ENCODE measurements at regions not wholly inside any gene's neighbourhood (a gene's known extent, or its start where the extent isn't known, plus 50 kb on each side); places are given as distances from the start of the nearest gene placed in this dataset.

- no peak overlapping the region for H3K4me3 Mint-ChIP-seq
- H3K27ac Mint-ChIP-seq: no peak overlapping the region
These were observed 95.9 kb upstream of the MTNR1B start for GRCh38 chr11:92873551-92873950.

DNA sequence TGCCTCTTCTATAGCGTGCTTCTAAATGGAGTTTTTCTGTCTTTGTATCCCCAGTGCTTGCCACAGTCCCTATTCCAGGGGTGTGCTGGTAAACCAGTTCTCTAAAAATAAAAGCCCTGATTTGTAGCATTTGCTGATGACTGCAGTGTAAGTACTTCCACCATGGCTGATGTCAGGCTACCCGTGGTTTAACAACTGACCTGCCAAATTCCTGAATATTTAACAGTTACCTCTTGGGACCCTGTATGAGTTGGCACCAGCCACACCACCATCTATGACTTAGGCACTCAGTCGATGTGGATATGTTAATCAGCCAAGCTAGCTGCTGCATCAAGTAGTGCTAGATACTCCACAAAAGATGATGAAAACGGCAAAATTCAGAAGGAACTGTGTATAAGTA lies 94.0 kb upstream of the MTNR1B start:
- DNase-seq: no peak
- no peaks in the 10 kb centered on the region for H3K36me3 Mint-ChIP-seq (ENCODE audit: low read depth)

More at GRCh38 chr11:92873551-92873950, 95.9 kb upstream of the MTNR1B start:
- DNase-seq: no peak
- Mint-ChIP-seq H3K4me1 (ENCODE audit: low read depth) (no peaks in the 10 kb centered on the region), H3K36me3 (ENCODE audit: low read depth) (no peaks in the 10 kb centered on the region), H3K27me3 (no peaks in the 10 kb centered on the region), H3K9me3 (no peaks in the 10 kb centered on the region)

DNA sequence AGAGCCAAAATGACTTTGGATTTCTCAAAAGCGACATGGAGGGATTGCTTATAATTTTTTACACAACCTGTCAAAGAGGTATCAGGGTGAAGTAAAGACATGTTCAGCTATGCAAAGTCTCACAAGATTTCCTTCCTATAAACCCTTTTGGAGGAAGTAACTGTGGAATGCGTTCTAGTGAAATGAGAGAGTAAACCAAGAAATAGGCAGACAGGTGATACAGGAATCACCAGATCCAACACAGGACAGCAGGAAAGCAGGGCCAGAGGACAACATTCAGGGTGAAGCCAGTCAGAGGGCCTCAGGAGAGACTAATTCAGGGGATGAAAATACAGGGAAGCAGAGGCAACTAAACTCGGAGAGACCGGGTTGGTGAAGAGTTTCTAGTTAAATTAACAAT lies 90.4 kb upstream of the MTNR1B start:
- H3K36me3 Mint-ChIP-seq (ENCODE audit: low read depth): no peaks in the 10 kb centered on the region
- H3K4me1 Mint-ChIP-seq (ENCODE audit: low read depth): no peaks in the 10 kb centered on the region
- no peak overlapping the region for H3K4me3 Mint-ChIP-seq
- DNase-seq: no peak
- no peaks in the 10 kb centered on the region for H3K9me3 Mint-ChIP-seq
- H3K27ac Mint-ChIP-seq: no peak overlapping the region
- no peaks in the 10 kb centered on the region for H3K27me3 Mint-ChIP-seq

More for the DNA sequence above, 94.0 kb upstream of the MTNR1B start:
- H3K4me1 Mint-ChIP-seq (ENCODE audit: low read depth): no peaks in the 10 kb centered on the region
- no peak overlapping the region for H3K4me3 Mint-ChIP-seq
- H3K9me3 Mint-ChIP-seq: no peaks in the 10 kb centered on the region
- H3K27me3 Mint-ChIP-seq: no peaks in the 10 kb centered on the region
- H3K27ac Mint-ChIP-seq: no peak overlapping the region

DNA sequence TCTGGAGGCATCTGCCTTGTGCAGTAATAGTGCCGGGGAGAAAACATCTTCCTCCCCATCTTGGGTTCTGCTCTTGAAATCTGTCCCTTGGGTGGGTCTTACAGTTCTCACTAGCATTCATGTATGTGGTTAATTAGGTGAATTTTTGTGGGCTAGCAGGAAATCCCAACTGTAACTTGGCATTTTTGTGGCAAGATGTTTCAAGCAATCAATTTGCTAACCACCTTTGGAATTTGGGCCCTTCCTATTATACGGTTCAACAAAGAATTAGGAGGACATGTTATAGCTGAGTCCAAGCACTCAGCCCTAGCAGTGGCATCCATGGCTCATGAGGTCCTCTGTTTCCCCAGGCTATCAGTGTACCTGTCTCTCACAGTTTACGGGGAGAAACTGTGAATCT lies 89.1 kb upstream of the MTNR1B start:
- H3K9me3 Mint-ChIP-seq: no peaks in the 10 kb centered on the region
- no peak overlapping the region for H3K4me3 Mint-ChIP-seq
- no peak for DNase-seq
- no peaks in the 10 kb centered on the region for H3K27me3 Mint-ChIP-seq
- no peaks in the 10 kb centered on the region for H3K4me1 Mint-ChIP-seq (ENCODE audit: low read depth)
- H3K27ac Mint-ChIP-seq: no peak overlapping the region
- H3K36me3 Mint-ChIP-seq (ENCODE audit: low read depth): no peaks in the 10 kb centered on the region

GRCh38 chr11:92881940-92882450 lies 87.5 kb upstream of the MTNR1B start:
- no peak for DNase-seq
- H3K4me3 Mint-ChIP-seq: no peak overlapping the region
- H3K36me3 Mint-ChIP-seq (ENCODE audit: low read depth): no peaks in the 10 kb centered on the region
- H3K4me1 Mint-ChIP-seq (ENCODE audit: low read depth): peaks cover 3% of the 10 kb centered on the region
- H3K27ac Mint-ChIP-seq: no peak overlapping the region
- no peaks in the 10 kb centered on the region for H3K27me3 Mint-ChIP-seq
- no peaks in the 10 kb centered on the region for H3K9me3 Mint-ChIP-seq

GRCh38 chr11:92882828-92883611 lies 86.4 kb upstream of the MTNR1B start:
- no peaks in the 10 kb centered on the region for H3K9me3 Mint-ChIP-seq
- no peak overlapping the region for H3K4me3 Mint-ChIP-seq
- peaks cover 3% of the 10 kb centered on the region for H3K4me1 Mint-ChIP-seq (ENCODE audit: low read depth)
- no peak for DNase-seq
- H3K36me3 Mint-ChIP-seq (ENCODE audit: low read depth): no peaks in the 10 kb centered on the region
- no peak overlapping the region for H3K27ac Mint-ChIP-seq
- no peaks in the 10 kb centered on the region for H3K27me3 Mint-ChIP-seq

GRCh38 chr11:92885600-92885999 lies 83.9 kb upstream of the MTNR1B start:
- Mint-ChIP-seq H3K27me3 (no peaks in the 10 kb centered on the region), H3K4me3 (no peak overlapping the region), H3K4me1 (ENCODE audit: low read depth) (peaks cover 3% of the 10 kb centered on the region), H3K27ac (no peak overlapping the region), H3K36me3 (ENCODE audit: low read depth) (no peaks in the 10 kb centered on the region), H3K9me3 (no peaks in the 10 kb centered on the region)
- no peak for DNase-seq

- no peaks in the 10 kb centered on the region for H3K27me3 Mint-ChIP-seq
- no peaks in the 10 kb centered on the region for H3K36me3 Mint-ChIP-seq (ENCODE audit: low read depth)
- H3K27ac Mint-ChIP-seq: no peak overlapping the region
- H3K9me3 Mint-ChIP-seq: no peaks in the 10 kb centered on the region
- no peak overlapping the region for H3K4me3 Mint-ChIP-seq
- DNase-seq: no peak
- peaks cover 3% of the 10 kb centered on the region for H3K4me1 Mint-ChIP-seq (ENCODE audit: low read depth)
These were observed 83.1 kb upstream of the MTNR1B start for GRCh38 chr11:92886243-92886905.

DNA sequence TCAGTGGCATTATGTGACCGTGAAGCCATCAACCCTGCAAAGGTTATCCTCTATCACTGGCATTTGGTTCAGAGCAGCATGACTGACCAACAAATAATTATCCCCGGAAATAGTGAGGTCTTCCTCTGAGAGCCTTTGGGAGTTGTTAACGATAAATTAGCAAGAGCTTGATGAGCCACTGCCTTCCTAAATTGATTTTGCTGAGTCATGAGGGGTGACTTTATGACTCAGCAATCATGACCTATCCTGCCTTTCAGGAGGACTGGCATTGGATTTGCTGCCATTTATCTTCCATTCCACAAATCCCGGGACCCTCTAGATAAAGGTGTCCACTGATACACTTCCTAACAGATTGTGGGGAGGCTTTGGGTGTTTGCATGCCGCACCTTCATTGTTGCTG lies 80.8 kb upstream of the MTNR1B start:
- no peak overlapping the region for H3K27ac Mint-ChIP-seq
- no peak overlapping the region for H3K4me3 Mint-ChIP-seq
- no peaks in the 10 kb centered on the region for H3K27me3 Mint-ChIP-seq

GRCh38 chr11:92890846-92891245 lies 78.6 kb upstream of the MTNR1B start:
- Mint-ChIP-seq H3K27ac (no peak overlapping the region), H3K9me3 (no peaks in the 10 kb centered on the region), H3K4me1 (ENCODE audit: low read depth) (peaks cover 2% of the 10 kb centered on the region), H3K27me3 (no peaks in the 10 kb centered on the region), H3K36me3 (ENCODE audit: low read depth) (no peaks in the 10 kb centered on the region), H3K4me3 (no peak overlapping the region)
- no peak for DNase-seq

More for the DNA sequence above, 80.8 kb upstream of the MTNR1B start:
- H3K36me3 Mint-ChIP-seq (ENCODE audit: low read depth): no peaks in the 10 kb centered on the region
- DNase-seq: no peak
- no peaks in the 10 kb centered on the region for H3K9me3 Mint-ChIP-seq
- peaks cover 3% of the 10 kb centered on the region for H3K4me1 Mint-ChIP-seq (ENCODE audit: low read depth)

DNA sequence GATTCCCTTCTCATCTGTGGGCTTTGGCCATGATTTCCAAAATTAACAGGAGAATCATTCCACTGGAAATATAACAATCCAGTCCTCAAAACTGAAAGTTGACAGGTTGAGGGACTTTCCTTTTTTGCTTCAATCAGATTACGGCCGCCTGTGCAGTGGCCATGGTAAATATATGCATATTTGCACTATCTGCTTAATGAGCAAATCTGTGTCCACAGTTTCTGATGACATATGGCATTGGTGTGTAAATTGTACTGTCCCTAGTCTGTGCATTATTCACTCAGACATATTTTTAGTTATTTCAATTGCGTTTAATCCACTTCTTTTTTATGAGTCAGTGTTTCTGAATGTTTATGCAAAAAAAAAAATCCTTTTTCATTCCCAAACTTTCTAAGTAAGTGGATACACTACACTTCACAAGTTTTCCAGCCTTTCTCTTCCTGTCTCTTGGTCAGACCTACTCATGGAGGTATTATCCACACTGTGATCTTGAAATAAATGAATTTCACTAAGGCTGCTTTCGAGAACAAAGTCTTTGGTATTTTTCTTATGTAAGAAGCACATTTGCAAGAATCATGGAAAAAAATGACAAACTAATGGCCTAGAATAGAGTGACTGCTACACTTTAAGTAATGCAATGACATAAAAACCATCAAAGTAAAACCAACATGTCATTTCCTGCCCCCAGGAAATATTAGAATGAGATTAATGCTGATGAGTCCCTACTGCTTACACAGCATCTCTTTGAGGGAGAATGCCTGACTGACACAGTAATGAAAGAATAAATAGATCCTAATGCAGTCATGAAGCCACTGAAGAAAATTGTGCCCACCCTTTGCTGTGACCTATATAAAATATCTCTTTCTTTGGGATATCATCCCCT lies 76.4 kb upstream of the MTNR1B start:
- no peak overlapping the region for H3K4me3 Mint-ChIP-seq
- peaks cover 5% of the 10 kb centered on the region for H3K27me3 Mint-ChIP-seq

GRCh38 chr11:92894197-92894596 lies 75.3 kb upstream of the MTNR1B start:
- no peak for DNase-seq
- H3K9me3 Mint-ChIP-seq: no peaks in the 10 kb centered on the region
- no peak overlapping the region for H3K27ac Mint-ChIP-seq
- no peak overlapping the region for H3K4me3 Mint-ChIP-seq
- no peaks in the 10 kb centered on the region for H3K36me3 Mint-ChIP-seq (ENCODE audit: low read depth)
- H3K4me1 Mint-ChIP-seq (ENCODE audit: low read depth): no peaks in the 10 kb centered on the region
- H3K27me3 Mint-ChIP-seq: peaks cover 12% of the 10 kb centered on the region

More for the DNA sequence above, 76.4 kb upstream of the MTNR1B start:
- Mint-ChIP-seq H3K9me3 (no peaks in the 10 kb centered on the region), H3K4me1 (ENCODE audit: low read depth) (no peaks in the 10 kb centered on the region), H3K27ac (no peak overlapping the region), H3K36me3 (ENCODE audit: low read depth) (no peaks in the 10 kb centered on the region)
- DNase-seq: no peak

DNA sequence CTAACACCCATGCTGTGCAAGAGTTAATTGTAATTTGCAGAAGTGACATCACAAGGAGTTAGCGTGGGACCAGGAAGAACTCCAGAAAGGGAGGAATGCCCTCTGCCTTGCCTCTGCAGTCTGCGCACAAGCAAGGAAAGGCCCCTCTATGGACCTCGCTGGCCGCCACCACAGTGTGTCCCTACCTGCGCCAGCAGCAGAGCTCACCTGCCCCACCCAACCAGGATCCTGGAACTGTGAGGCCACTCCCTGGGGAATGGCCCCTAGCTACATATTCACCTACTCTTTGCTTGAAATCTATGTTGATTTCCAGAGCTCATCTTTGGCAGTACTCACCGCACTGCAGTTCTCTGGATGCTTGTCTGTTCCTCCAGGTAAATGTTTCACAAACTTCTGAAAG lies 72.0 kb upstream of the MTNR1B start:
- no peaks in the 10 kb centered on the region for H3K4me1 Mint-ChIP-seq (ENCODE audit: low read depth)
- H3K9me3 Mint-ChIP-seq: no peaks in the 10 kb centered on the region
- H3K27ac Mint-ChIP-seq: no peak overlapping the region
- peaks cover 12% of the 10 kb centered on the region for H3K27me3 Mint-ChIP-seq
- H3K36me3 Mint-ChIP-seq (ENCODE audit: low read depth): no peaks in the 10 kb centered on the region
- no peak for DNase-seq
- no peak overlapping the region for H3K4me3 Mint-ChIP-seq

DNA sequence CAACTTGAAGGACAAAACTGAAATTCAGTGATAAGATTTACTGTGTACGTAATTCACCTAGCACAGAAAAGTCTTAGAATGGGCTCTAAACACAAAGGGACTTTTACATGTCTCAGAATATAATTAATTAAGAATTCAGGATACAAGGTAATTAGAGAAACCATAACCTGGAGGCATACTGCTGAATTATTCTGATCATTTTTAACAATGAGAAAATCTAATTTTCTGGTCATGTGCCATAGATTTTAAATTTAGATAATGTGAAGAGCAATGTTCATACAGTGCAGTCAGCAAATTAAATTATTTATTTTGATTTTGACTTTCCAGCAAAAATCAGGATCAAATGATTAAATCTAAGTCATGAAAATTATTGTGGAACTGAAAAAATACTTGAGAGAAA lies 67.0 kb upstream of the MTNR1B start:
- DNase-seq: no peak
- H3K9me3 Mint-ChIP-seq: no peaks in the 10 kb centered on the region
- no peaks in the 10 kb centered on the region for H3K36me3 Mint-ChIP-seq (ENCODE audit: low read depth)
- no peak overlapping the region for H3K4me3 Mint-ChIP-seq
- H3K27ac Mint-ChIP-seq: no peak overlapping the region
- no peaks in the 10 kb centered on the region for H3K4me1 Mint-ChIP-seq (ENCODE audit: low read depth)
- peaks cover 12% of the 10 kb centered on the region for H3K27me3 Mint-ChIP-seq
